Panc1 (cell line): ENCODE measurements at regions not wholly inside any gene's neighbourhood (a gene's known extent, or its start where the extent isn't known, plus 50 kb on each side); places are given as distances from the start of the nearest gene placed in this dataset.

ENCODE experiments used
- ATAC-seq: fragments of 200-7000 bp; cut with Tn5 transposase; 2 replicates; pipeline ENCODE4 v1.9.1; 2020; ENCODE audit warnings: mild to moderate bottlenecking, moderate library complexity
- BruUV-seq: library from RNA; stranded (reverse); fragments of 400-500 nt; replicated peaks from 2 replicates; lab custom pipeline; 2021; lab: Mats Ljungman, UMichigan
- CTCF ChIA-PET: fragments of 300-600 bp; sonication (Branson Sonifier 250); formaldehyde crosslinking; loops from one replicate; lab custom pipeline; 2022; ENCODE audit warnings: antibody characterized with exemption; lab: Charles Lee
- POLR2A ChIA-PET: fragments of 300-600 bp; sonication (Branson Sonifier 250); formaldehyde crosslinking; loops from one replicate; lab custom pipeline; 2022; ENCODE audit warnings: antibody characterized with exemption; lab: Charles Lee
- DNase-seq: peaks from one replicate; pipeline ENCODE4 v3.0.0-alpha.2; 2010; ENCODE audit warnings: low read depth, low spot score
- H3K27ac ChIP-seq: 2 replicates; pipeline ENCODE4 v1.5.1; 2011; ENCODE audit warnings: mild to moderate bottlenecking, low read length, inconsistent platforms
- H3K27me3 ChIP-seq: fragments of 200-500 bp; sonication (Bioruptor generic); 2 replicates; pipeline ENCODE4 v1.6.0; 2014; ENCODE audit warnings: low read length, inconsistent platforms; ENCODE audit not compliant: control insufficient read depth, insufficient read depth
- H3K36me3 ChIP-seq: fragments of 200-500 bp; sonication (Bioruptor generic); 2 replicates; pipeline ENCODE4 v1.5.1; 2014; ENCODE audit warnings: inconsistent platforms, mild to moderate bottlenecking, low read length, moderate library complexity; ENCODE audit not compliant: control insufficient read depth, insufficient read depth
- H3K4me1 ChIP-seq: 2 replicates; pipeline ENCODE4 v1.5.1; 2011; ENCODE audit warnings: inconsistent platforms, mild to moderate bottlenecking, low read length, moderate library complexity; ENCODE audit not compliant: control insufficient read depth, insufficient read depth
- H3K4me3 ChIP-seq, 2 experiments: 2 replicates each; pipeline ENCODE4 v1.5.1; 2011 to 2012; ENCODE audit warnings: low read depth in 2 of 2, low read length in 2 of 2, mild to moderate bottlenecking in 2 of 2, inconsistent platforms in 1 of 2, moderate library complexity in 1 of 2
- H3K9me3 ChIP-seq: fragments of 200-500 bp; sonication (Bioruptor generic); 2 replicates; pipeline ENCODE4 v1.5.1; 2014; ENCODE audit warnings: low read depth, mild to moderate bottlenecking, inconsistent platforms, low read length, moderate library complexity; ENCODE audit not compliant: control insufficient read depth, insufficient read depth
- POLR2AphosphoS5 ChIP-seq: IDR thresholded peaks from 2 replicates; pipeline ENCODE4 v1.6.1; 2012; ENCODE audit warnings: mild to moderate bottlenecking, low read depth, low read length, moderate library complexity
- SIN3A ChIP-seq: IDR thresholded peaks from 2 replicates; pipeline ENCODE4 v1.6.1; 2012; ENCODE audit warnings: low read depth, mild to moderate bottlenecking, low read length, moderate library complexity, borderline replicate concordance; ENCODE audit not compliant: insufficient read depth
- TCF7L2 ChIP-seq: IDR thresholded peaks from 2 replicates; pipeline ENCODE4 v1.6.1; 2011; ENCODE audit warnings: mild to moderate bottlenecking, low read depth, low read length, inconsistent platforms
- in situ Hi-C: cut with HindIII; loops from 2 replicates; pipeline ENCODE4 v1.10.0; 2016; ENCODE audit warnings: low sequenced_read_pairs, low pct_unique_long_range_greater_than_20kb
- intact Hi-C: fragments of 100-400 bp; cut with micrococcal nuclease; formaldehyde crosslinking; loops from one replicate; pipeline ENCODE4 v1.10.0; 2022; ENCODE audit not compliant: unreplicated experiment
- TF ChIP-seq, protein P1 (sequence below): fragments of 450-650 bp; IDR thresholded peaks from 2 replicates; pipeline ENCODE4 v1.5.1; 2017; ENCODE audit warnings: mild to moderate bottlenecking
- TF ChIP-seq, protein P2 (sequence below), 2 experiments: IDR thresholded peaks; 2 replicates each; pipeline ENCODE4 v1.6.1; 2011 to 2012; ENCODE audit warnings: low read depth in 2 of 2, control low read depth in 1 of 2, low read length in 1 of 2, mild to moderate bottlenecking in 1 of 2, moderate library complexity in 1 of 2; ENCODE audit not compliant: insufficient read depth in 1 of 2

DNA sequence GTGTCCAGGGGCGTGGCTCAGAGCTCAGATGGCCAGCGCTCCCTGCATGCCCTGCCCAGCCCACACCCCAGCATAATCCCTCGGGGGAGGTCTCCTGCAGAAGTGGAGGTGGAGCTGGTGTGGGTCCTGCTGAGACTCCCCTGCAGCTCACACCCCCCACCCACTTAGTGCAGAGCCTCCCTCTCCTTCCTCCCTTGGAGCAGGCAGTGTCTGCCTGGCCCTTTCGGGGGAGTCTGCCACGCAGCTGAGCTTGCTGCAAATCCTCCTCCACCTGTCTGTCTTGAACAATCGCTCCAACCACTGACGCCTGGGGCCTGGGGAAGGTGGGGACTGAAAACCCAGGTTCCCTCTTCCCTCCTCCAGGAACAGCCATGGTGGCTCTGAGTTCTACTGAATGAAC is 219.7 kb upstream of the PPP2R2D start:
- H3K9me3 ChIP-seq = no peaks in the 10 kb centered on the region
- DNase-seq = no peak
- H3K4me1 ChIP-seq = no peaks in the 10 kb centered on the region
- no peaks in the 10 kb centered on the region for H3K27me3 ChIP-seq
- ChIA-PET CTCF (no interaction called here), POLR2A (no interaction called here)
- H3K4me3 ChIP-seq = no peak overlapping the region
- no peak overlapping the region for H3K27ac ChIP-seq
- no peaks in the 10 kb centered on the region for H3K36me3 ChIP-seq
- in situ Hi-C loops = no loop called here
- no peak for TF ChIP-seq POLR2AphosphoS5
- no peak for TF ChIP-seq TCF7L2
- no peak for TF ChIP-seq SIN3A
- TF ChIP-seq, protein P1, sequence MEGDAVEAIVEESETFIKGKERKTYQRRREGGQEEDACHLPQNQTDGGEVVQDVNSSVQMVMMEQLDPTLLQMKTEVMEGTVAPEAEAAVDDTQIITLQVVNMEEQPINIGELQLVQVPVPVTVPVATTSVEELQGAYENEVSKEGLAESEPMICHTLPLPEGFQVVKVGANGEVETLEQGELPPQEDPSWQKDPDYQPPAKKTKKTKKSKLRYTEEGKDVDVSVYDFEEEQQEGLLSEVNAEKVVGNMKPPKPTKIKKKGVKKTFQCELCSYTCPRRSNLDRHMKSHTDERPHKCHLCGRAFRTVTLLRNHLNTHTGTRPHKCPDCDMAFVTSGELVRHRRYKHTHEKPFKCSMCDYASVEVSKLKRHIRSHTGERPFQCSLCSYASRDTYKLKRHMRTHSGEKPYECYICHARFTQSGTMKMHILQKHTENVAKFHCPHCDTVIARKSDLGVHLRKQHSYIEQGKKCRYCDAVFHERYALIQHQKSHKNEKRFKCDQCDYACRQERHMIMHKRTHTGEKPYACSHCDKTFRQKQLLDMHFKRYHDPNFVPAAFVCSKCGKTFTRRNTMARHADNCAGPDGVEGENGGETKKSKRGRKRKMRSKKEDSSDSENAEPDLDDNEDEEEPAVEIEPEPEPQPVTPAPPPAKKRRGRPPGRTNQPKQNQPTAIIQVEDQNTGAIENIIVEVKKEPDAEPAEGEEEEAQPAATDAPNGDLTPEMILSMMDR = no peak
- TF ChIP-seq, protein P2, sequence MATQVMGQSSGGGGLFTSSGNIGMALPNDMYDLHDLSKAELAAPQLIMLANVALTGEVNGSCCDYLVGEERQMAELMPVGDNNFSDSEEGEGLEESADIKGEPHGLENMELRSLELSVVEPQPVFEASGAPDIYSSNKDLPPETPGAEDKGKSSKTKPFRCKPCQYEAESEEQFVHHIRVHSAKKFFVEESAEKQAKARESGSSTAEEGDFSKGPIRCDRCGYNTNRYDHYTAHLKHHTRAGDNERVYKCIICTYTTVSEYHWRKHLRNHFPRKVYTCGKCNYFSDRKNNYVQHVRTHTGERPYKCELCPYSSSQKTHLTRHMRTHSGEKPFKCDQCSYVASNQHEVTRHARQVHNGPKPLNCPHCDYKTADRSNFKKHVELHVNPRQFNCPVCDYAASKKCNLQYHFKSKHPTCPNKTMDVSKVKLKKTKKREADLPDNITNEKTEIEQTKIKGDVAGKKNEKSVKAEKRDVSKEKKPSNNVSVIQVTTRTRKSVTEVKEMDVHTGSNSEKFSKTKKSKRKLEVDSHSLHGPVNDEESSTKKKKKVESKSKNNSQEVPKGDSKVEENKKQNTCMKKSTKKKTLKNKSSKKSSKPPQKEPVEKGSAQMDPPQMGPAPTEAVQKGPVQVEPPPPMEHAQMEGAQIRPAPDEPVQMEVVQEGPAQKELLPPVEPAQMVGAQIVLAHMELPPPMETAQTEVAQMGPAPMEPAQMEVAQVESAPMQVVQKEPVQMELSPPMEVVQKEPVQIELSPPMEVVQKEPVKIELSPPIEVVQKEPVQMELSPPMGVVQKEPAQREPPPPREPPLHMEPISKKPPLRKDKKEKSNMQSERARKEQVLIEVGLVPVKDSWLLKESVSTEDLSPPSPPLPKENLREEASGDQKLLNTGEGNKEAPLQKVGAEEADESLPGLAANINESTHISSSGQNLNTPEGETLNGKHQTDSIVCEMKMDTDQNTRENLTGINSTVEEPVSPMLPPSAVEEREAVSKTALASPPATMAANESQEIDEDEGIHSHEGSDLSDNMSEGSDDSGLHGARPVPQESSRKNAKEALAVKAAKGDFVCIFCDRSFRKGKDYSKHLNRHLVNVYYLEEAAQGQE (IDR thresholded peaks at IDR 0.05; ENCODE audit: insufficient read depth in 1 of 2, low read depth in 2 of 2, low read length in 1 of 2) = no peak
- no peak for ATAC-seq
- intact Hi-C loops = no loop called here
- no TSS peak for BruUV-seq

DNA sequence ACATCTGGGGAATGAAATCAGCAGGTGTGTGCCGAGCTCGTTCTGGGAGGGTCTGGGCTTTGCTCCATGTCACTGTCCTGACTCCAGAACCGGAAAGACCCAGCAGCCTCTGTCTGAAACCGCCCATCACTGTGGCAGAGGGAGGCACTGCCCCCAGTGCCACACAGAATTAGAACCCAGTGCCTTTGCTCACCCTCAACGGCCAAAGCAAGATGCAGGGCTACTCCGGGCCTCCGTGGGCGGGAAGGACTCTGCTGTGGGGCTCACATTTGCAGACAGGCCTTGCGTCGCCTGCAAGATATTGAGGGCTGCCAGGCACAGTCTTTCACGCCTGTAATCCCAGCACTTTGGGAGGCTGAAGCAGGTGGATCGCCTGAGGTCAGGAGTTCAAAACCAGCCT is 219.2 kb upstream of the PPP2R2D start:
- no peak for ATAC-seq
- Histone ChIP-seq H3K4me3 (no peak overlapping the region), H3K27me3 (no peaks in the 10 kb centered on the region), H3K4me1 (no peaks in the 10 kb centered on the region), H3K36me3 (no peaks in the 10 kb centered on the region), H3K9me3 (no peaks in the 10 kb centered on the region), H3K27ac (no peak overlapping the region)
- ChIA-PET POLR2A (no interaction called here), CTCF (no interaction called here)
- in situ Hi-C loops = no loop called here
- TF ChIP-seq TCF7L2 (no peak), POLR2AphosphoS5 (no peak), SIN3A (no peak)
- TF ChIP-seq, protein P1 = no peak
- TF ChIP-seq, protein P2 (IDR thresholded peaks at IDR 0.05; ENCODE audit: insufficient read depth in 1 of 2, low read depth in 2 of 2, low read length in 1 of 2) = no peak
- DNase-seq = no peak
- intact Hi-C loops = no loop called here
- BruUV-seq = no TSS peak
